Right lobe of liver (tissue), 4 donors: ENCODE measurements at regions not wholly inside any gene's neighbourhood (a gene's known extent, or its start where the extent isn't known, plus 50 kb on each side); places are given as distances from the start of the nearest gene placed in this dataset.

ENCODE experiments used
- POLR2A ChIP-seq: fragments of 450-650 bp; IDR thresholded peaks from one replicate; pipeline ENCODE4 v1.6.1; 2017; ENCODE audit warnings: antibody characterized with exemption, mild to moderate bottlenecking
- TF ChIP-seq, protein P1 (sequence below), 4 donors: fragments of 200-600 bp in 3 of 4; fragments of 450-650 bp in 1 of 4; IDR thresholded peaks; one replicate each; pipeline versions ENCODE4 v1.5.1 to v1.8.0; 2016 to 2022; ENCODE audit warnings: antibody characterized with exemption in 4 of 4, mild to moderate bottlenecking in 2 of 4
- donor health status: DM: no; HTN: no; CAD: no.
- donor health status: DM: no; HTN: no; CAD: no.
- donor health status: DM: no; HTN: yes; CAD: no.

GRCh38 chr20:59382907-59383306 lies 82.5 kb downstream of the EDN3 start:
- no peak for TF ChIP-seq POLR2A
- TF ChIP-seq, protein P1, sequence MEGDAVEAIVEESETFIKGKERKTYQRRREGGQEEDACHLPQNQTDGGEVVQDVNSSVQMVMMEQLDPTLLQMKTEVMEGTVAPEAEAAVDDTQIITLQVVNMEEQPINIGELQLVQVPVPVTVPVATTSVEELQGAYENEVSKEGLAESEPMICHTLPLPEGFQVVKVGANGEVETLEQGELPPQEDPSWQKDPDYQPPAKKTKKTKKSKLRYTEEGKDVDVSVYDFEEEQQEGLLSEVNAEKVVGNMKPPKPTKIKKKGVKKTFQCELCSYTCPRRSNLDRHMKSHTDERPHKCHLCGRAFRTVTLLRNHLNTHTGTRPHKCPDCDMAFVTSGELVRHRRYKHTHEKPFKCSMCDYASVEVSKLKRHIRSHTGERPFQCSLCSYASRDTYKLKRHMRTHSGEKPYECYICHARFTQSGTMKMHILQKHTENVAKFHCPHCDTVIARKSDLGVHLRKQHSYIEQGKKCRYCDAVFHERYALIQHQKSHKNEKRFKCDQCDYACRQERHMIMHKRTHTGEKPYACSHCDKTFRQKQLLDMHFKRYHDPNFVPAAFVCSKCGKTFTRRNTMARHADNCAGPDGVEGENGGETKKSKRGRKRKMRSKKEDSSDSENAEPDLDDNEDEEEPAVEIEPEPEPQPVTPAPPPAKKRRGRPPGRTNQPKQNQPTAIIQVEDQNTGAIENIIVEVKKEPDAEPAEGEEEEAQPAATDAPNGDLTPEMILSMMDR (IDR thresholded peaks at IDR 0.05) = no peak
